ENCODE measurements at regions not wholly inside any gene's neighbourhood (a gene's known extent, or its start where the extent isn't known, plus 50 kb on each side); places are given as distances from the start of the nearest gene placed in this dataset.

- TF ChIP-seq CTCF (IDR thresholded peaks at IDR 0.05) (no peak), POLR2A (IDR thresholded peaks at IDR 0.05; ENCODE audit: low read depth) (no peak), EP300 (IDR thresholded peaks at IDR 0.05) (no peak), POLR2AphosphoS5 (IDR thresholded peaks at IDR 0.05) (no peak)
Observed at GRCh38 chr5:158383486-158383885, 524.5 kb upstream of the CLINT1 start.

Measured in esophagus muscularis mucosa (tissue), 4 donors.